Activated CD4-positive, alpha-beta T cell treated with anti-CD3 and anti-CD28 coated beads, Interleukin-2, amount 50 U/mL, for 1 hour (primary cell): ENCODE measurements at regions not wholly inside any gene's neighbourhood (a gene's known extent, or its start where the extent isn't known, plus 50 kb on each side); places are given as distances from the start of the nearest gene placed in this dataset.

ENCODE experiments used
- DNase-seq: peaks from one replicate; pipeline ENCODE4 v3.0.0-alpha.2; 2020

- no peak for DNase-seq
These were observed 120.0 kb upstream of the MDM1 start for GRCh38 chr12:68452078-68452715.

DNA sequence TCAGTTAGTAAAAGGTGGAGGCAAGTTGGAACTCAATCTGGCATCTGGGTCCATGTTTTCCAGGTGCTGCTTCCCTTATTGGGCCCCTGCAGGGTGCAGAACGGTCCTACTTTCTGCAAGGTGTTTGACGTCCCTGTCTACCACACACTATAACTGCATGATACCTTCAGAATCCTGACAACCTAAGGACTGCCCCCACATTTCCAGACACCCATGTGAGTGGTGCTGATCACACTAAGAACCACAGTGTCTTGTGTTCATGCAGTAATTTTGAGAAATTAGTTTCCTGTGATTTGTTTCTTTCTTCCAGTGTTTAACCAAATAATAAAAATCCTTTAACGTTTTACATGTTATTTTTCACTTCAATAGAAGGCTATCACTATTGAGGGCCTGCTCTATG is 121.1 kb upstream of the MDM1 start:
- DNase-seq: no peak

- DNase-seq: no peak
These were observed 121.7 kb upstream of the MDM1 start for GRCh38 chr12:68453876-68454275.

GRCh38 chr12:68454892-68455291 is 122.7 kb upstream of the MDM1 start:
- no peak for DNase-seq

GRCh38 chr12:68455691-68456345 is 123.7 kb upstream of the MDM1 start:
- no peak for DNase-seq

GRCh38 chr12:68458866-68459265 is 126.7 kb upstream of the MDM1 start:
- no peak for DNase-seq

DNA sequence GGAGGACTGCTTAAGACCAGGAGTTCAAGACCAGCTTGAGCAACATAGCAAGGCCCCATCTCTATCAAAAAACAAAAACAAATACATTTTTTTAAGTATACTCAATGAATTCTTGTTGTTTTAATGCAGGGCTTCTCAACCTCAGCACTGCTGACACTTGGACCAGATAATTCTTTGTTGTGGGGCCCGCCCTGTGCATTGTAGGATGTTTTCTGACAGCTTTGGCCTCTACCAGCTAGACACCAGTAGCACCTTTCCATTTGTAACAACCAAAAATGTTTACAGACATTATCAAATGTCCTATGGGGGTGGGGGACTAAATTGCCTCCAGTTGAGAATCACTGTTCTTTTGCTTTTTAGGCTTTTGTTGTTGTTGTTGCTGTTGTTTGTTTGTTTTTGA is 128.1 kb upstream of the MDM1 start:
- no peak for DNase-seq

- DNase-seq: no peak
These were observed 129.5 kb upstream of the MDM1 start for GRCh38 chr12:68461645-68462044.

DNA sequence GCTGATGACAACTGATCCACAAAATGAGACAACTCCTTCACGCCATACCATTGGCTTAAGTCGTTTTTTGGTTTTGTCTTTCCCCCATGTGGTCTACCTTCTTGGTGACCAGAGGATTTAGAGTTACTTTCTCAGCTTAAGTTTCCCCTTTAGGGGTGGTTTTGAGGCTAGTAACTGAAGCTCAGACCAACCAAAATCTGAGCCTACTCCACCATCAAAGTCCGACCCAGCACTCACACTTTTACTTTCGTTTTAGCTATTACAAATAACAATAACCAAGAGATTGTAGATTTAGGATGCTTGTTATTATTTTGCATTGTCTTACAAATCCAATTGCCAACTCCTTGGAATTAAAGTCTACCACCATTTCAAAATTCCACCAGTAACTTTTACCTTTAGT is 130.6 kb upstream of the MDM1 start:
- DNase-seq: no peak

DNA sequence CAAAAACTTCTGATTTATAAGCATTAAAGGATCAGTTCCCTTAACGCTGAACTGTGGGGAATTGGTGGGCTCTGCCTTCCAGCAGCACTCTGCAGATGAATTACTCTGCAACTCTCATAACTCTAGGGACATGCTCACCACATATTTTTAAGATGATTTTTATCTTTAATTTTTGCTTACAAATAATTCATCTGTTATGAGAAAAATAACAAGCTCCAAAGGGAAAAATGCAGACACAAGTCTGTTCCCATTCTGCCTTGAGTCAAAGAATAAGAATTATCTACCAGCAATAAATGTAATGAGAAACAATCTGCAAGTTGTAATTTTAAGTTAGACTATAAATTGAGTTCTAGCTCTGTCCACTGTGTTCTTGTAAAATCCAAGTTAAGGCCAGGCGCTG is 133.1 kb upstream of the MDM1 start:
- DNase-seq: no peak

GRCh38 chr12:68467514-68467913 is 135.4 kb upstream of the MDM1 start:
- no peak for DNase-seq

- no peak for DNase-seq
These were observed 135.9 kb upstream of the MDM1 start for GRCh38 chr12:68468036-68468435.

GRCh38 chr12:68469113-68469512 is 137.0 kb upstream of the MDM1 start:
- no peak for DNase-seq

DNA sequence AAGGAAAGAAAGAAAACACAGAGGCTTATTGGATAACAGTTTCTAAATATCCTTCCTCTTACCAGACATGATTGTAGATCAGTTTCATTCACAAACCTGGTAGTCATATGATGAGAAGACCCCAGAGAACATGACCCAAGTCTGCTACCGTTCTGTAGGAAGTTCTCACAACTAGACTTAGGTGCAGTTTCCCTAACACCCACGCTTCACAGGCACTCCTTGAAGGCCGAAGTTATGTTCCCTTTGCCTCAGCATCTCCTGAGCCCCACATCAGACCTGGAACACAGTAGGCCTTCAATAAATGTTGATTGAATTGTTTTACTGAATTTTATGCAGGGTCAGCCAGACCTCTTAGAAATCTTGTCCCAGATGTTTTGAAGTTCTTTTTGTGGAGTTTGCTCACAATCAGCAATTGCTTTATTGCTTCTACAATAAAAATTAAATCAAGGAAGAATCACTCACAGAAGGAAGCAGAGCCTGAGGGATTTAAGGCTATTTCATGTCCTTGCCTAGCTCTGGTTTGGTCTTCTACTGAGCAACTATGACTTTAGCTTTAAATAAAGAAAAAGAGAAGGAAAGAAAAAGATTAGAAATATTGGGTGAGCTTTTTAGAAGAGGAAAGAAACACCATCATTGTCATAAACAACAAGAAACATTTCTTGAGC is 138.6 kb upstream of the MDM1 start:
- DNase-seq: no peak

- no peak for DNase-seq
These were observed 136.1 kb upstream of the RAP1B start for GRCh38 chr12:68474467-68475204.

DNA sequence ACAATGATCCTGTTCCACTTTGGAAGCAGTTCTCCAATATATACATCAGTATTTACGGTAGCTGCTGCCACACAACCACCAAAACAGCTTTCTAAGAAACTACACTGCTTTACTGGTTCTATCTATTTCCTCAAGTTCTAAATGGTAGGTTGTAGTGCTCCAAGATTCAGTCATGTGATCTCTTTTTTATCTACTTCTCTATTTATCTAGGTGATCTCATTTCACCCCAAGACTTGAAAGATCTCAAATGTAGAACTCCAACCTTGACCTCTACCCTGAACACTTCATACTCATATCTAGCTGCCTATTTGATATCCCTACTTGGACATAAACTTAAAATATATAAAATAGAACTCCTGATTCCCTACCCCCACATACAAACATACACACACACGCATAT is 133.9 kb upstream of the RAP1B start:
- DNase-seq: no peak

GRCh38 chr12:68477261-68477772 is 133.4 kb upstream of the RAP1B start:
- no peak for DNase-seq

DNA sequence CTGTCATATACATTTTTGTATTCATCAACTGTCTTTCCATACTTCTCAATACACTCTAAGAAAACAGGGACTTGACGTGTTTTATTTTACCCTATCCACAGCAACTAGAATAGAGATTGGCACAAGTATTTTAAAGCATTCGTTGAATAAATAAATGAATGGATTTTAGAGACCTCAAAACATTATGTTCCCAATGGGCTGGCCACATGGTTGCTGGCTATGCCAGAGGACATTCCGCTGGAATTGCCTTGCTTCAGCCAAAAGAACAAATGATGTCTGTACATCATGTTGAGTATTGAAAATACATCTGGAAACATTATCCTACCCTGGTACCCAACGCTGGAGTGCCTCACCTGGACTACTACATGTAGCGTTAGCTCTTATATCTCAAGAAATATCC is 132.8 kb upstream of the RAP1B start:
- no peak for DNase-seq

DNA sequence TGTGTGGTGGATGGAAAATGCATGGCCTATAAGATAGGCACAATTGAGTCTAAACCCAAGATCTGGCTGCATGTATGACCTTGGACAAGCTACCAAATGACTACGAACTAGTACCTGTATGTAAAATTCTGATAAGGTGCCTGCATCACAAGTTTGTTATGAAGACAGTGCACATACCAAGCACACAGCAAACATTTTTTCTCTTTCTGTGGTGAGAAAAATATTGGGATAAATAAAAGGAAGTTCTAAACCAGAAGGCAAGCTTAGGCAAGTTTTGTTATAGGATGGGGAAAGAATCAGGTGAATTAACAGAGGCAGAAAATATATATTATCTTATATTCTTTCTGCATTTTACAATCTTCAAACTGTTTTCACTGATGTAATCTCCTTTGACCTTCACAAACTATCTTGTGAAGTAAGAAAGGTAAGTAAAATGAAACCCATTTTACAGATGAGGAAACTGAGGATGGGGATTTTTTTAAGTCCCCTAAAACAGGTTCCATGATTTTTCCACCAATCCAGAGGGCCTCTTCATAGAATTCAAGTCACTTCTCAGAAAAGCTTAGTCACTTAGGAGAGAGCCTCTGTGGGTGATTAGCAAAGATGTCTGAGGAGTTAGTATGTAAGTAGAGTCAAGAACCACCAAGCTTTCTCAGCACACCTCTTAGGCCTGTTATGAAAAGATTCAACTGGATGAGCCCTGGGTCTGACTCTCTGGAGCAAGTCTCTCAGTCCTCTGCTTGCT is 132.0 kb upstream of the RAP1B start:
- DNase-seq: no peak

GRCh38 chr12:68479261-68479895 is 131.3 kb upstream of the RAP1B start:
- DNase-seq: no peak

DNA sequence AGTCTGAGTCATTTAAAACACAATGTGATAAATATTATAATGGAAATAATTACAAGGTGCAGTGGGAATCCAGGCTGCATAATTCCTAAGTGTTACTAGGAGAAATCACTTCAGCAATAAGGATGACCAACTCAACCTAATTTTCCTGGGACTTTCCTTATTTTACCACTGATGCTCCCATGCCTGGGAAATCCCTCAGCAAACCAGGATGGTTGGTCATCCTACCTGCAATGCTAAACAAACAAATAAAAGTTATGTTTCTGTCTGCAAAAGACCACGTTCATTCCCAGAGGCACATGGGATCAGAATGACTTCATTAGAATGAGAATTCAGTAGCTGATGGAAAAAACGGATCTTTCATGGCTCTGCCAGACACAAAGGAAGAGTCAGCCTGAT is 130.8 kb upstream of the RAP1B start:
- no peak for DNase-seq

DNA sequence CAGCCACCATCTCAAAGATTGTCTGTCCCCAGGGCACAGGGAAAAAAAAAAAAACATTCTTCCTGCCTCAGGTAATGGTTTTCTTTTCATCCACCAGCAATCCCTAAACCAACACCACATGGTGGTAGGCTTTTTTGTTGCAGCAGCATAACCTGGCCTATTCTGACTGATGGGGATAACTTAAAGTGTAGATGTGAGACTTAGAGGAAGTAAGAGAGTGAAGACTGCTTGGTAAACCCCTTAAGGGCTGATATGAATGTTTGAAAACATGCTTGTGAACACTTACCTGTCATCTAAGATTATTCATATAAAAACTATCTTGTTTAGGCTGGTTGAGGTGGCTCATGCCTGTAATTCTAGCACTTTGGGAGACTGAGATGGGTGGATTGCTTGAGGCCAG is 130.2 kb upstream of the RAP1B start:
- no peak for DNase-seq
